ENCODE measurements at regions not wholly inside any gene's neighbourhood (a gene's known extent, or its start where the extent isn't known, plus 50 kb on each side); places are given as distances from the start of the nearest gene placed in this dataset.

GRCh38 chr22:22741843-22742242 lies 97.4 kb downstream of the GGTLC2 start:
- peaks cover 2% of the 10 kb centered on the region for H3K27me3 Mint-ChIP-seq (ENCODE audit: insufficient read depth, low read depth)
- peaks cover 5% of the 10 kb centered on the region for H3F3A ChIP-seq (ENCODE audit: low read depth)
- H3K4me2 ChIP-seq: no peak overlapping the region
- peaks cover 5% of the 10 kb centered on the region for H3K4me1 ChIP-seq
- H3K9ac ChIP-seq: no peak overlapping the region
- H3K4me3 ChIP-seq: no peak overlapping the region
- H2AFZ ChIP-seq (replicated peaks): no peak overlapping the region
- H3K4me1 Mint-ChIP-seq: peaks cover 7% of the 10 kb centered on the region
- peaks cover 7% of the 10 kb centered on the region for H3K9me3 Mint-ChIP-seq
- H3K27ac ChIP-seq: no peak overlapping the region
- no peaks in the 10 kb centered on the region for H3K79me2 ChIP-seq (ENCODE audit: low read depth)
- no peak for DNase-seq (ENCODE audit: low spot score)
- no peaks in the 10 kb centered on the region for H4K20me1 ChIP-seq (ENCODE audit: low read depth)
- H3K27me3 ChIP-seq: peaks cover 90% of the 10 kb centered on the region
- no peak for TF ChIP-seq EZH2 (IDR thresholded peaks at IDR 0.05)
- no peak for TF ChIP-seq EZH2phosphoT487 (IDR thresholded peaks at IDR 0.05)
- no peak for TF ChIP-seq CTCF (IDR thresholded peaks at IDR 0.05)
- H3K27ac Mint-ChIP-seq: no peak overlapping the region
- no peaks in the 10 kb centered on the region for H3K36me3 ChIP-seq
- no peak overlapping the region for H3K4me3 Mint-ChIP-seq
- no peaks in the 10 kb centered on the region for H3K9me3 ChIP-seq (ENCODE audit: low read depth)
- H3K36me3 Mint-ChIP-seq: no peaks in the 10 kb centered on the region

- Histone ChIP-seq H3K27me3 (peaks cover 82% of the 10 kb centered on the region), H3K9me3 (ENCODE audit: low read depth) (no peaks in the 10 kb centered on the region), H3F3A (ENCODE audit: low read depth) (peaks cover 5% of the 10 kb centered on the region), H3K4me3 (no peak overlapping the region), H3K27ac (no peak overlapping the region), H3K9ac (no peak overlapping the region), H3K36me3 (no peaks in the 10 kb centered on the region), H2AFZ (replicated peaks) (no peak overlapping the region), H3K4me1 (peaks cover 5% of the 10 kb centered on the region), H3K79me2 (ENCODE audit: low read depth) (no peaks in the 10 kb centered on the region), H4K20me1 (ENCODE audit: low read depth) (no peaks in the 10 kb centered on the region), H3K4me2 (no peak overlapping the region)
- no peak for DNase-seq (ENCODE audit: low spot score)
- no peak overlapping the region for H3K27ac Mint-ChIP-seq
- TF ChIP-seq EZH2phosphoT487 (IDR thresholded peaks at IDR 0.05): no peak
- no peak for TF ChIP-seq CTCF (IDR thresholded peaks at IDR 0.05)
- TF ChIP-seq EZH2 (IDR thresholded peaks at IDR 0.05): no peak
- peaks cover 11% of the 10 kb centered on the region for H3K4me1 Mint-ChIP-seq
- no peaks in the 10 kb centered on the region for H3K27me3 Mint-ChIP-seq (ENCODE audit: insufficient read depth, low read depth)
- H3K9me3 Mint-ChIP-seq: peaks cover 7% of the 10 kb centered on the region
- H3K4me3 Mint-ChIP-seq: no peak overlapping the region
- no peaks in the 10 kb centered on the region for H3K36me3 Mint-ChIP-seq
Observed at GRCh38 chr22:22742641-22743040, 98.2 kb downstream of the GGTLC2 start.

- Mint-ChIP-seq H3K4me1 (peaks cover 14% of the 10 kb centered on the region), H3K27ac (no peak overlapping the region), H3K36me3 (no peaks in the 10 kb centered on the region), H3K27me3 (ENCODE audit: insufficient read depth, low read depth) (no peaks in the 10 kb centered on the region), H3K4me3 (no peak overlapping the region), H3K9me3 (peaks cover 7% of the 10 kb centered on the region)
- Histone ChIP-seq H3K4me3 (no peak overlapping the region), H3K9me3 (ENCODE audit: low read depth) (no peaks in the 10 kb centered on the region), H4K20me1 (ENCODE audit: low read depth) (no peaks in the 10 kb centered on the region), H3F3A (ENCODE audit: low read depth) (peaks cover 5% of the 10 kb centered on the region), H2AFZ (replicated peaks) (no peak overlapping the region), H3K27me3 (peaks cover 76% of the 10 kb centered on the region), H3K36me3 (no peaks in the 10 kb centered on the region), H3K27ac (no peak overlapping the region), H3K9ac (no peak overlapping the region), H3K79me2 (ENCODE audit: low read depth) (no peaks in the 10 kb centered on the region), H3K4me1 (peaks cover 5% of the 10 kb centered on the region), H3K4me2 (no peak overlapping the region)
- TF ChIP-seq EZH2 (IDR thresholded peaks at IDR 0.05): no peak
- TF ChIP-seq EZH2phosphoT487 (IDR thresholded peaks at IDR 0.05): no peak
- TF ChIP-seq CTCF (IDR thresholded peaks at IDR 0.05): no peak
- DNase-seq (ENCODE audit: low spot score): no peak
Observed at GRCh38 chr22:22743128-22743760, 98.8 kb downstream of the GGTLC2 start.

Measured in neural progenitor cell (in vitro differentiated cells).